ENCODE measurements at regions not wholly inside any gene's neighbourhood (a gene's known extent, or its start where the extent isn't known, plus 50 kb on each side); places are given as distances from the start of the nearest gene placed in this dataset.

DNA sequence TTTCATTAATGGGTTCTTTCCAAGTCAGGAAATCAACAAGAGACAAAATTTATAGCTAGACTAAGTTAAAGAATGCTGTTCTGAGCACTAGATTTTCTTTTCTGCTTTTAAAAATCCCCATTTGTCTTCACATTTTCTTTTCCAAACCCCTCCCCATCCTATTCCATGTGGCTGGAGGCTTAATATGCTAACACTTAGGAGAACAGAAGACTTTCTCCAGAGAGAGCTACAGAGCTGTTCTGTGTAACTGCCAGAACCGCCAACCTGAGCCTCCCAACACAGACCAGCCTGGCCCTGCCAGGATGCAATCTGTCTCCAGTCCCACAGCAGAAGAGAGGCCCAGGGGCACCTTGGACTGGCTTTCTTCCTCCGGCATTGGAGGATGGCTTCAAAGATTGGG, 264.1 kb downstream of the NDFIP2 start:
- TF ChIP-seq EZH2 (IDR thresholded peaks at IDR 0.05) (no peak), POLR2AphosphoS5 (IDR thresholded peaks at IDR 0.05; ENCODE audit: low read depth, low read length) (no peak), ZNF274 (IDR thresholded peaks at IDR 0.05; ENCODE audit: low read depth, low read length) (no peak), ATF3 (IDR thresholded peaks at IDR 0.05) (no peak), CEBPB (IDR thresholded peaks at IDR 0.05; ENCODE audit: low read depth) (no peak), EZH2phosphoT487 (IDR thresholded peaks at IDR 0.05; ENCODE audit: borderline replicate concordance) (no peak), FOSL1 (IDR thresholded peaks at IDR 0.05; ENCODE audit: low read depth) (no peak), EGR1 (IDR thresholded peaks at IDR 0.05; ENCODE audit: low read depth) (no peak), SIN3A (IDR thresholded peaks at IDR 0.05; ENCODE audit: low read depth) (no peak), JUND (IDR thresholded peaks at IDR 0.05) (no peak)
- TF ChIP-seq, protein P1, sequence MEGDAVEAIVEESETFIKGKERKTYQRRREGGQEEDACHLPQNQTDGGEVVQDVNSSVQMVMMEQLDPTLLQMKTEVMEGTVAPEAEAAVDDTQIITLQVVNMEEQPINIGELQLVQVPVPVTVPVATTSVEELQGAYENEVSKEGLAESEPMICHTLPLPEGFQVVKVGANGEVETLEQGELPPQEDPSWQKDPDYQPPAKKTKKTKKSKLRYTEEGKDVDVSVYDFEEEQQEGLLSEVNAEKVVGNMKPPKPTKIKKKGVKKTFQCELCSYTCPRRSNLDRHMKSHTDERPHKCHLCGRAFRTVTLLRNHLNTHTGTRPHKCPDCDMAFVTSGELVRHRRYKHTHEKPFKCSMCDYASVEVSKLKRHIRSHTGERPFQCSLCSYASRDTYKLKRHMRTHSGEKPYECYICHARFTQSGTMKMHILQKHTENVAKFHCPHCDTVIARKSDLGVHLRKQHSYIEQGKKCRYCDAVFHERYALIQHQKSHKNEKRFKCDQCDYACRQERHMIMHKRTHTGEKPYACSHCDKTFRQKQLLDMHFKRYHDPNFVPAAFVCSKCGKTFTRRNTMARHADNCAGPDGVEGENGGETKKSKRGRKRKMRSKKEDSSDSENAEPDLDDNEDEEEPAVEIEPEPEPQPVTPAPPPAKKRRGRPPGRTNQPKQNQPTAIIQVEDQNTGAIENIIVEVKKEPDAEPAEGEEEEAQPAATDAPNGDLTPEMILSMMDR (IDR thresholded peaks at IDR 0.05 in 2 of 3, conservative IDR thresholded peaks at IDR 0.05 in 1 of 3; ENCODE audit: borderline replicate concordance in 1 of 3, insufficient read depth in 1 of 3, low read depth in 2 of 3, low read length in 2 of 3) = no peak
- TF ChIP-seq, protein P2, sequence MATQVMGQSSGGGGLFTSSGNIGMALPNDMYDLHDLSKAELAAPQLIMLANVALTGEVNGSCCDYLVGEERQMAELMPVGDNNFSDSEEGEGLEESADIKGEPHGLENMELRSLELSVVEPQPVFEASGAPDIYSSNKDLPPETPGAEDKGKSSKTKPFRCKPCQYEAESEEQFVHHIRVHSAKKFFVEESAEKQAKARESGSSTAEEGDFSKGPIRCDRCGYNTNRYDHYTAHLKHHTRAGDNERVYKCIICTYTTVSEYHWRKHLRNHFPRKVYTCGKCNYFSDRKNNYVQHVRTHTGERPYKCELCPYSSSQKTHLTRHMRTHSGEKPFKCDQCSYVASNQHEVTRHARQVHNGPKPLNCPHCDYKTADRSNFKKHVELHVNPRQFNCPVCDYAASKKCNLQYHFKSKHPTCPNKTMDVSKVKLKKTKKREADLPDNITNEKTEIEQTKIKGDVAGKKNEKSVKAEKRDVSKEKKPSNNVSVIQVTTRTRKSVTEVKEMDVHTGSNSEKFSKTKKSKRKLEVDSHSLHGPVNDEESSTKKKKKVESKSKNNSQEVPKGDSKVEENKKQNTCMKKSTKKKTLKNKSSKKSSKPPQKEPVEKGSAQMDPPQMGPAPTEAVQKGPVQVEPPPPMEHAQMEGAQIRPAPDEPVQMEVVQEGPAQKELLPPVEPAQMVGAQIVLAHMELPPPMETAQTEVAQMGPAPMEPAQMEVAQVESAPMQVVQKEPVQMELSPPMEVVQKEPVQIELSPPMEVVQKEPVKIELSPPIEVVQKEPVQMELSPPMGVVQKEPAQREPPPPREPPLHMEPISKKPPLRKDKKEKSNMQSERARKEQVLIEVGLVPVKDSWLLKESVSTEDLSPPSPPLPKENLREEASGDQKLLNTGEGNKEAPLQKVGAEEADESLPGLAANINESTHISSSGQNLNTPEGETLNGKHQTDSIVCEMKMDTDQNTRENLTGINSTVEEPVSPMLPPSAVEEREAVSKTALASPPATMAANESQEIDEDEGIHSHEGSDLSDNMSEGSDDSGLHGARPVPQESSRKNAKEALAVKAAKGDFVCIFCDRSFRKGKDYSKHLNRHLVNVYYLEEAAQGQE (IDR thresholded peaks at IDR 0.05; ENCODE audit: low read depth) = no peak
- TF ChIP-seq, protein P3, sequence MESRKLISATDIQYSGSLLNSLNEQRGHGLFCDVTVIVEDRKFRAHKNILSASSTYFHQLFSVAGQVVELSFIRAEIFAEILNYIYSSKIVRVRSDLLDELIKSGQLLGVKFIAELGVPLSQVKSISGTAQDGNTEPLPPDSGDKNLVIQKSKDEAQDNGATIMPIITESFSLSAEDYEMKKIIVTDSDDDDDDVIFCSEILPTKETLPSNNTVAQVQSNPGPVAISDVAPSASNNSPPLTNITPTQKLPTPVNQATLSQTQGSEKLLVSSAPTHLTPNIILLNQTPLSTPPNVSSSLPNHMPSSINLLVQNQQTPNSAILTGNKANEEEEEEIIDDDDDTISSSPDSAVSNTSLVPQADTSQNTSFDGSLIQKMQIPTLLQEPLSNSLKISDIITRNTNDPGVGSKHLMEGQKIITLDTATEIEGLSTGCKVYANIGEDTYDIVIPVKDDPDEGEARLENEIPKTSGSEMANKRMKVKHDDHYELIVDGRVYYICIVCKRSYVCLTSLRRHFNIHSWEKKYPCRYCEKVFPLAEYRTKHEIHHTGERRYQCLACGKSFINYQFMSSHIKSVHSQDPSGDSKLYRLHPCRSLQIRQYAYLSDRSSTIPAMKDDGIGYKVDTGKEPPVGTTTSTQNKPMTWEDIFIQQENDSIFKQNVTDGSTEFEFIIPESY (IDR thresholded peaks at IDR 0.05; ENCODE audit: extremely low read depth, insufficient replicate concordance, low read length) = no peak
